Pons (tissue), 1 donor: ENCODE measurements at regions not wholly inside any gene's neighbourhood (a gene's known extent, or its start where the extent isn't known, plus 50 kb on each side); places are given as distances from the start of the nearest gene placed in this dataset.

ENCODE experiments used
- DNase-seq: peaks from one replicate; pipeline ENCODE4 v3.0.0-alpha.2; 2016; ENCODE audit warnings: low spot score

DNA sequence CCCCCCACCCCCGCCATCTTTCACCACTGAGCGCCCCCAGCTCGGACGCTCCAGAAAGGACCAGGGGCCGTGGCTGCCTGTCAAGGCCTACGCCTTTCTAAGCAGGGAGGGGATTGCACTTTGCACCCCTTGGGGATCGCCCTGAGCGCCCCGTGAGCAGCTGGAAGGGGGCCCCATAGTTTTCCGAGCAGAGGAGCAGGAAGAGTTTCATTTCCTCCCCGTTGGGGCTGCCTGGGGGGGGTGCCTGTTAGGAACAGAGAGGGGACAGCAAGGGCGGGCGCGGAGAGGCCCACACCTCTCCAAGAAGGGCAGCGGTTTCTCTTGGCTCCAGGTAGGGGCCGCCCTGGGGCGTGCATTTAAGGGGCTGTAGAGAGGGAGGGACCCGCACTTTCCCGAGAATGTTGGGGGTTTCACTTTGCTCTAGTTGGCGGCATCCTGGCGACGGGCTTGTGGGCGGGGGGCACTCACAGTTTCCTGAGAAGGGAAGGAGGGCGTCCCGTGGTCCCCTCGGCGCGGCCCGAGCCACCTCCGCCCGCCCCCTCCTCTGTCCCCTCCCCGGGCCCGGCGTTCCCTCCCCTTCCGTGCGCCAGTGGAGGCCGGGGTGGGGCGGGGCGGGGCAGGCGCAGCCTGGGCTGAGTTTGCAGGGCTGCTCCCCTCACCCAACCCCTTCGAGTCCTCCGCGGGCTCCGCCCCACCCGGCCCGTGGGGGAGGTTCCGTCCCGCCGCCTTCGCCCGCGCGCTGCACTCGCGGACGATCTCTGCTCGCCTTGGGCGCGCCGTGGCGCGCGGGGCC, 82.3 kb upstream of the CD99 start:
- DNase-seq = peak; percentile 32

DNA sequence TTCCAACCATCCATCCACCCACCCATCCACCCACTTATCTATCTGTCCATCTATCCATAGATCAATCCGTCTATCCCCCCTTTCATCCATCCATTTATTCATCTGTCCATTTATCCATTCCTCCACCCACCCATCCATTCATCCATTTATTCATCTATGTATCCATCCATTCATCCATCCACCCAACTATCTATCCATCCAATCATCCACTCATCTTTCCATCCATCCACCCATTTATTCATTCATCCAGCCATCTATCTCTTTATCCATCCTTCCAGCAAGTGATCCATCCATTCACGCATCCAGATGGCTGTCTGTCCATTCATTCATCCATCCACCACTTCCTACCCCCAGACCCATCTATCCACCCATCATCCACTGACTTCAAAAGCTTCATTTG, 84.0 kb upstream of the CD99 start:
- no peak for DNase-seq

DNA sequence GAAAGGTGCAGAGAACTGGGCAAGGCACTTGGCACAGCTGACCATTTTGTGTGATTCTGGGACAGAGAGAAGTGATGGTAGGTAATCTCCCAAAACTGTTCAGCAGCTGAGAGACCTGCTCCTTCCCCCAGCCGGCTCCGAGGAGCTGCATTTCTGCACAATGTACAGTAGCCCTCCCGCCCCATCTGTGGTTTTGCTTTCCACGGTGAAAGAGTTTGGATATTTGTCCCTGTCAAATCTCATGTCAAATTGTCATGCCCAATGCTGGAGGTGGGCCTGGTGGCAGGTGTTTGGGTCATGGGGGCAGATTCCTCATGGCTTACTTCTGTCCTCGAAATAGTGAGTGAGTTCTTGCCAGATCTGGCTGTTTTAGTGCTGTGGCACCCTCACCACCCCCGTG, 90.5 kb upstream of the CD99 start:
- DNase-seq = no peak

DNA sequence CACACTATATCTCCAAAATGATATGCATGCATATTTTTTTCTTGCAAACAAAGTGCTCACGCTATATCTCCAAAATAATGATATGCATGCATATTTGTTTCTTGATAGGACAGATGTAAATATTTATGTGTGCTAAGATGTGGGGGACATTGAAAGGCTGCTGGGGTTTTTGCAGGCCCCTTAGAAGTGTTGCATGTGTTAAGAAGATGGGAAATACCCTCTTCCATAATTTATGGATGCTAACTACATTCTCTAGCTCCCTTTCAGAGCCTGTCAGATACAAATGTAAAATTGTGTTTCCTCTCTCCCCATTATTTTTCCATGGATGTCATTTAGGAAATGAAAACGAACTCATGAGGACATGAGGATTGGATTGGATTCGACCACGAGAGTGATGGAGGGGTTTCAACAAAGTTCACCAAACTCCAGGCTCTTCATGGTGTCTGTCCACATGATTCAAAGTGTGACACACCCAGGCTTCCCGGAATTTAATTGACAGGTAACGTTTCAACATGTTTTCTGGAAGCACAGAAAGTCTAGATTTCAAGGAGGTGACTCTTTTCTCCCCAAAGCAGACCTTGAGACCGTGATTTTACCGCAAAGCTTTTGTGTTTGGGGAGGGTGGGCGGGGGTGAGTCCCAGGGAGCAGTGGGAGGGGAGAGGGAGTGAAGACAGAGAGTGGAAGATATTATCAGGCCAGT, 94.4 kb upstream of the CD99 start:
- DNase-seq = no peak

DNA sequence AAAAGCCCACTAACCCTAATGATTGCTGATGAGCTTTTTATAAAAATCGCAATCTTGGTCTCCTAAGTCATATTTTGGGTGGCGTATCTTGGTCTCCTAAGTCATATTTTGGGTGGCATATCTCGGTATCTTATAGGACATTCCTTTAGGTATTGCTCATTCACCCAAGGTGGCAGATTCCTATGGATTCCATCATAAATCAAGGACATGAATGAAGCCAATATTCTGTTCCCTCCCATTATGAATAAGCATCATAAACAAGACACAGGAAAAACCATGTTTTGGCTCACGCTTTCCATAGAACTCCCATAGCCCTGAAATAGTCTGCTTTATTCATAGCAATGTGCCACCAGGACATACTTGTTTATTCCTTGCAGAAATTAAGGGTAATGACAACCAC, 95.0 kb upstream of the CD99 start:
- no peak for DNase-seq

DNA sequence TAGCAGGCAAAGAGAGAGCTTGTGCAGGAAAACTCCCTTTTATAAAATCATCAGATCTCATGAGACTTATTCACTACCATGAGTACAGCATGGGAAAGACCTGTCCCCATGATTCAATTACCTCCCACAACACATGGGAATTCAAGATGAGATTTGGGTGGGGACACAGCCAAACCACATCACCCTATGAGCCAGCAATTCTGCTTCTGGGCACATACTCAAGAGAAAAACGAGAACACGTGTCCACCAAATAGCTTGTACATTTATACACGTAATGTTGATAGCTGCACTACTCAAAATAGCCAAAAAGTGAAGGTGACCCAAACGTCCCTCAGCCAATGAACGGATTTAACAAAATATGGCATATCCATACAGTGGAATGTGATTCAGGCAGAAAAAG, 94.5 kb upstream of the DHRSX start:
- no peak for DNase-seq

DNA sequence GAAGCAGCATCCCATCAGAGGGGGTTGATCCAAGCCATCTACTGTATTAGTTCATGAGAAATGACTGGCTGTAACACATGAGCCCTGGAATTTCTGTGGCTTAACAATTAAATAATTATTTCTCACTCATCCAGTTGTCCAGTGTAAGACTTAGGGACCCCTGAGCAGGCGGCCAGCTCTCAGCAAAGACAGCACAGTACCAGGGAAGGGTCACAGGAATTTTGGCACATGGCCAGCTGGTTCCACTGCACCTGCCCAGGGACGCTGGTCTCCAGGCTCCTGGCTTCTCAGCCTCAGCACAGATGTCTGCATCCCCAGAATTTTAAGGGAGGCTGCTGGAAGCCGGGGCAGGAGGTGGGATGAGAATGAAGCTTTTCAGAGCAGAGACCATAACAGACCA, 93.7 kb upstream of the DHRSX start:
- no peak for DNase-seq

DNA sequence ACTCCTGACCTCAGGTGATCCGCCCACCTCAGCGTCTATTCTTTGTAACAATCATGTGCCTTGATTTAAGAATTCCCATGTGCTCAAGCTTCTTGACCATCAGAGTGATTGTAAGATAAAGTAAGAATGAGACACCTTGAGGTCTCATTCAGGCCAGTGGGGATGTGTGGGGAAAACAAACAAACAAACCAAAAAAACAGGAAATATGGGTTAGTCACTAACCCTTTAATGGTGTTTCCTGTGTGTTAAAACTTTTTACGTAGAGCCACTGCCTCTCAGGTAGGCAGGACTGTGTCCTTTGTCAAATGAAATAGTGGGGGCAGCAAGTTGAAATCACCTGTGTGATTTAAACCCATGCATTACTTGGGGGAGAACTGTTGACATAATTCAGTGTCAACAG, 91.5 kb upstream of the DHRSX start:
- no peak for DNase-seq

DNA sequence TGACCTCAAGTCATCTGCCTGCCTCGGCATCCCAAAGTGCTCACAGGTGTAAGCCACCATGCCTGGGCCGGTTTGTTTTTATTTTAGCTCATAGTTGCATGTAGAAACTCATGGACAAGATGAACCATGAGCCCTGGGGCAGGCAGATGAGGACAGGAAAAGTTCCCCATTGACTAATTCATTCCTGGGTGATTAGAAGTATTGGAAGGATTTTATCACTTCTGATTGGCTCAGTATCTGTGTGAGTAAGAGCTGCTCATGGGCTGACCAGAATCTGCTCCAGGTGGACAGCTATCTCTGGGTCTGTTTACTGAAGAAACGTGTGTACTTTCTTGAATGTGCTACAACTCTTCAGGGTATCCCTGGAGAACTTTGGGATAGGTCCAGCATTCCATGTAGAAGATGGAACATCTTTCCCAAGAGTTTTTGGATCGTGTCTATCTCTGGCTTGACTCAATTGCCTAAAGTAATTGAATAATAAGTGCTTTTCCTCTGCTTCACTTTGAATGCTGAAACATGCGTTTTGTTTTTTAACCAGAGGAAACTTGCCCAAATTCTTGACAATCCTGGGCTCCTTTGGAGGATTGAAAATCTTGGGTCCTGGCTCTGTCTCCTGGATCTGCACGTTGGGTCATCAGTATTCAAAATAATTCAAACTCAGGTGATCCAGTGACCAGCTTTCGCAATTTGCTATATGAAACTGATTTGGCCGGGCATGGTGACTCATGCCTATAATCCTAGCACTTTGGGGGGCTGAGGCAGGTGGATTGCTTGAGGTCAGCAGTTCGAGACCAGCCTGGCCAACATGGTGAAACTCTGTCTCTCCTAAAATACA, 88.6 kb upstream of the DHRSX start:
- DNase-seq = no peak

DNA sequence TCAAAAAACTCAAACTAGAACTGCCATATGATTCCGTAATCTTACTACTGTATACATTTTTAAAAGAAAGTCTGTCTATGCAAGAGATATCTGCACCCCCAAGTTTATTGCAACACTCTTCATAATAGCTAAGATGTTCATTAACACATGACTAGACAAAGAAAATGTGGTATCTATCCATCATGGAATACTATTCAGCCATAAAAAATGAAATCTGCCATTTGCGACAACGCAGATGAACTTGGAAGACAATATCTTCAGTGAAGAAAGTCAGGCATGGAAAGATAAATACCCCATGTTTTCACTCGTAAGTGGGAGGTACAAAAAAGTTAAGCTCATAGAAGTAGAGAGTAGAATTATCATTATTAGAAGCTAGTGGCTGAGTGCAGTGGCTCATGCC, 87.3 kb upstream of the DHRSX start:
- no peak for DNase-seq

DNA sequence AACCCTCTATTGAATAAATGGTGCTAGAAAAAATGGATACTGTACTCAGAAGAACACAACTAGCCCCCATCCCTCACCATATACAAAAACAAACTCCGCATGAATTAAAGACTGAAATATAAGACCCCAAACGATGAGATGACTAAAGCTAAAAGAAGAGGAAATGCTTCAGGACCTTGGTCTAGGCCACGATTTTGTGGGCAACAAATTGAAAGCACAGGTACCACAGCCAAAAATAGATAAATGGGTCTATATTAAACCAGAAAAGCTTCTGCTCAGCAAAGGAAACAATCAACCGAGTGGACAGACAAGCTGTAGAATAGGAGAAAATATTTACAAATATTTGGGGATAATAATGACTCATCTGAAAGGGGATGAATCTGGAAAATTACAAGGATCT, 86.4 kb upstream of the DHRSX start:
- DNase-seq = no peak

DNA sequence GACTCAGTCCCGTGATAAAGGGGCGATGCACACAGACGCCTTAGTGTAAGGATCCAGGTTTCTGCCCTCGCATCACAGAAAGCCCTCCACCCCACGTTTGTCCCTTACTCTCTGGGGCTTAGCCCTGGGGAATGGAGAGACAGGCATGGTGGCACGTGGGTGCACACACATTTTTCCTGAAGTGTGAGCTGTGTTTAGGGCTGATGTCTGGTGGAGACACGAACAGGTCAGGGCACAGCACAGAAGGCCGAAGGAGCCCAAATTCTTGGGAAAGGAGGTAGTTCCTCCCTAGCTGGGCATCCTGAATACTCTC, 84.3 kb upstream of the DHRSX start:
- DNase-seq = no peak

DNA sequence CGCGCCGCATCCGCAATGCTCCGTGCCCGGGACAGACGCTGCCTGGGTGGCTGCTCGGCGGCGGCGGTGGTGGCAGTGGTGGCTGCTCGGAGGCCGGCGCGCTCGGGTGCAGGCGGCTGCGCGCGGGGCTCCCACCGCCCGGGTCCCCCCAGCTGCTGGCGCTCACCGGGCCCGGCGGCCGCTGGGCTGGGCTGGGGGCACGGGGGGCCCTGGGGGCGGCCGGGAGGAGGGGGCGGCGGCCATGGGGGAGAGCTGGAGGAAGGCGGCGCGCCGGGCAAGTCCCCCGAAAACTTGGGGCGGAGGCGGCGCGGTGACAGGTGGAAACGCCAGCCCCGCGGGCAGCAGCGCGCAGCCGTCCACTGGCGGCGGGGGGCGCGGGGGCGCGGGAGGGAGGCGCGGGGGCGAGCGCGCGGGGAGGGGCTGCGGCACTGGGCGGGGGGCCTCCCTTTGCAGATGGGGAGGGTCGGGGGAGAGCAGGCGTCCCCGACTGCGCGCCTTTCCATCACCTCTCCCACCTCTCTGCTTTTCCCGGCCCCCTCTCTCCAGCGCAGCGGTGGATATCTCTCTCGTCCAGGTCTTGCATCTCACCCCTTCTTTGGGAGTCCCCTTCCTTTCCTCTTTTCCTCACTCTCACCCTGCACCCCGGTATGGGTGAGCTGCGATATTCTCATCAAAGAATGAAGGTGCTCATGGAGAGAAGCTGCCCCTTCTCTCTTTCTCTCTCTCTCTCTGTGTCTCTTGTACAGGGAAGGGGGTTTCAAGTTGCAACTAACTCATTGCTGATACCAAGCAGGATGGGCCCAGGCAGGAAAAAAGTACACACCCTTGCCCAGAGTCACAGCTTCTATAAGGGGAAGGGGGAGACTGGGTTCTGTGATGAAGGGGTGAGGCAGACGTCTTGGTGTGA, 83.7 kb upstream of the DHRSX start:
- DNase-seq = no peak

DNA sequence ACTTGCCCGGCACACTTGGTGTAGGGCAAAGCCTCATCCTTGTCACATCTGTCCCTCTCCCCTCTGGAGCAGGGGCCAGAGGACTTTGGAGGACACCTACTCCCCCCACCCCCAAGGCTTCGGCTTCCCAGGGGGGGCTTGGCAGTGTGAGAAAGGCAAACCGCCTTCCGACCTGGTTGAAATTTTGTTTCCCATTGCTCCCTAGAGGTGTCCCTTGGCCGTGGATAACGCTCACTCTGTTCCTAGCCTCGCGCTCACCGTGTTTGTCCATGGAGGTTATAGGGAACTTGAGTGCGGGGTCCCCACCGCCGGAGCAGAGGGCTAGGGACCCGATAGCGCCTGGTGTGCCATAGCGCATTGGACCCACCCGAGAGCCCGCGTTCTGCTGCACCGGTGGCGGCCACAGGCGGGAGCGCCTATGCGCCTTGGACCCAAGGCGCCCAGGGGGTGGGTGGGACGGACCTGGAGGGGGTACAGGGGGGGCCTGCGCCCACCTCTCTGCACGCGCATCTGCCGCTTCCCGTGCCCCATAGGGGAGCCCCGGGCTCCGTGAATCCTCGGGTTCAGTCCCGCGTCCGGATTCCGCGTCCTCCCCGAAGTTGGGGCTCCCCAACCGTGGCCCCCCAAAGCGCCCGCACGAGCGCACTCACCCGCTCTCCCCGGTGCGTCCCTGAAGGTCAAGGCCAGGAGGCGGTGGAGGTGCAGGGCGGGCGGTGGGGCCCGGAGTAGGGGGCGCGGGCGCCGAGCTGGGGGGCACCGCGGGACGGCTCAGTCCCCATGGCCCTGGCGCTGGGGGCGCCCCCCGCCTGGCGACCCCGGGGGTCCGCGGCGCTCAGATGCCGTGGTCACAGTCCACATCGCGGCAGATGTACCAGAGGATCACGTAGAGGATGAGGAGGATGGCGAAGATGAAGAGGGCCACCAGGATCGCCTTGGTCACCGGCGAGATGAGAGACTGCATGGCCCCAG, 82.7 kb upstream of the DHRSX start:
- no peak for DNase-seq

DNA sequence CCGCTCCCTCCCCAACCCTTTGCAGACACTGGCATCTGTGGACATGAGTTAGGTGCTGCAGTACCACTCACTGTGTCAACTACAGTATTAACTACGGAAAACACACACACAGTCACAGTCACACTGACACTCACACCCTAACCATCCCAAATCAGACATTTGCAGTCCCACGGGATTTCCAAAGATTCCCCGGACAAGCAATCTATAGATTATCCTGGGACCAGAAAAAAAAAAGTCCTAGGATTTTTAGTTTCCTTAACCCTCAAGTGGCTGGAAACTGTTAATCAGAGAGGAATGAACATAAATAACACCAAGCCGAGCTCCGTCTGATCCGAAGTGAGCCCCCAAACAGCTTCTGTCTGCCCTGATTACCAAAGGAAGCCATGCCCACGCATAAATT, 81.9 kb upstream of the DHRSX start:
- no peak for DNase-seq

DNA sequence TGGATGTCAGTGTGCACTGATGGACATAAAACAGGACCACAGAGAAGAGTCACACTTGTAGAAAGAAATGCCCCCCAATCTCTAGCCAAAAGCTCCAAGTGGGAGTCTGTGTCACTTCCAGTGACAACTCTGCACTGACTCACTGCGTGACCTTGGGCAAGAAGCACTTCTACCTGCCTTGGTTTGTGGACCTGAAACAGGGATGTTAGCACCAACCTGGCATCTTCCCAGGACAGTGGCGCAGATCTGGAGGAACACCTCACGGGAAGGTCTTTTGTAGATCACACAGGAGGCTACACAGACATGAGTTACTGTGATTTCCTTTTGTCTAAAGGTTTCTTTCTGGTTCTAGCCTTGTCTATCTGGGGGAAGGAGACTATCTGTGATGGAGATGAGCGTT, 80.5 kb upstream of the DHRSX start:
- no peak for DNase-seq

DNA sequence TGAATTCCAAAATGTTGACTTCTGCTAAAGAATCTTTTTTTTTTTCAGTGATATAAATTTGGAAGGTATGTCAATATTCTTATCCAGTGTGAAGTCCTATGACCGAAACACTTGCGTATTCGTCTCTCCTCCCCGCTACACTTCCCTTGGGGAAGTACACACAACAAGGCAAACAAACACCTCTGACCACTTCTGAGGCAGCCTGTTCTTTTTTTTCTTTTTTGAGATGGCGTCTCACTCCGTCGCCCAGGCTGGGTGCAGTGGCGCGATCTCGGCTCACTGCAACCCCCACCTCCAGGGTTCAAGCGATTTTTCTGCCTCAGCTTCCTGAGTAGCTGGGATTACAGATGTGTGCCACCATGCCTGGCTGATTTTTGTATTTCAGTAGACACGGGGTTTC, 78.1 kb upstream of the DHRSX start:
- no peak for DNase-seq

DNA sequence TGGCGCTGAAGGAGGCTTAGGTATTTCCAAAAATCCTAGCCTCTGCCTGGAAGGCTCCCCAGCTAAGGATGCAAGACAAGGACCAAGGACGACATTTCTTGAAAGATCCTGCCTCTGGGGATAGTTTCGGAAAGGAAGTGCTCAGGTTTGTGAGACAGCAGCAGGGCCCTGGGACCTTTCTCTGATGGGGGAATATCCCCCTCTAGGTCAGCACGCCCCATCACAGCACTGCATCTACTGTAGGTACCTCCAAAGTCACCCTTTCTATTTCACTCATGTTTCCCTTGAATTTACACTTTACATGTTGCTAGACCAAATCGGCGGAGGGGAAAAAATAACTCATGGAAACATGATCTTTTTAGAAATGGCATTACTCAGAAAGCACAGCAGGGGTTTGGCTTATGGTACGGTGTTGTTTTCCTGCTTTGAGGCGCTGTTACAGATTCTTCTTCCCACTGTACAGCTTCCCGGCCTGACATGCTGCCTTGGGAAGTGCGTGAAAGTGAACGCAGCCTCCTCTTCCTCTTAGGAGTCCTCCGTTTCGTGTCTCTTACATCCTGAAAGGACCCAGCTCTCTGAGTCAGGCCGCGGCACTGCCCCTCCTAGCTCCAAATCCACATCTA, 77.2 kb upstream of the DHRSX start:
- no peak for DNase-seq

DNA sequence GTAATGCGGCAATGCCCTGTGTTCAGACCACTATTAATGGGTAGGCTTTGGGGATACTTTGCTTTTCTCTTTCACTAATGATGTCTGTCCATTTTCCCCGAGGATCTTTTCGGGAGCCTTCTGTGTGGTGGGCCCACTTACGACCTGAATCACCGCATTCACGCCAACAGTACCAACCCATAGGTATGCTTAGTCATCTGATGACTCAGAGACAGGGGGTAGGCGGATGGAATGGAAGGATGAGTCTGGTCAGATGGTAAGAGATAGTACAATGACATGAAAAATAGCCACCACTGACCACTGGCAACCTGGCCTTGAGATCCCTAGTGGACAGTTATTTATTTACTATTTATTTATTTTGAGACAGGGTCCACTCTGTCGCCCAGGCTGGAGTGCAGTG, 76.0 kb upstream of the DHRSX start:
- no peak for DNase-seq

DNA sequence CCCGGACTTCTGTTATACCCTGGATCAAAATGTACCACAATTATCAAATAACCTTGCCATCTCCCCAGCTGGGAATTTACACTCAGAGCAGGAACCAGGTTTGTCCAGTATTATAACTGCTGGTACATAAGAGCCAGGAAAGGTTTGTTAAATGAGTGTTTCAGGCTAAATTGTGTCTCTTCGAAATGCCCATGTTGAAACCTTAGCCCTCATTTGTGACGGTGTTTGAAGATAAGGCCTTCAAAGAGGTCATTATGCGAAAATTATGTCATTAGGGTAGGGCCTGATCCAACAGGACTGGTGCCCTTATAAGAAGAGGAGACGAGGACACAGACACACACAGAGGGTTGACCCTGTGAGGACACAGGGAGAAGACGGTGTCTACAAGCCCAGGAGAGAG, 73.5 kb upstream of the DHRSX start:
- no peak for DNase-seq
